GM20431 (cell line): ENCODE measurements at regions not wholly inside any gene's neighbourhood (a gene's known extent, or its start where the extent isn't known, plus 50 kb on each side); places are given as distances from the start of the nearest gene placed in this dataset.

Experiments used
- in situ Hi-C: fragments of 300-500 bp; cut with MseI, MboI; formaldehyde crosslinking; loops from one replicate; pipeline ENCODE4 v1.15.0; 2020; ENCODE audit warnings: low sequenced_read_pairs; ENCODE audit not compliant: unreplicated experiment

- in situ Hi-C loops, result no loop called here
Measured at GRCh38 chr7:21377545-21377944, 50.3 kb upstream of the SP4 start.
